Omental fat pad (tissue), 3 donors: ENCODE measurements at regions not wholly inside any gene's neighbourhood (a gene's known extent, or its start where the extent isn't known, plus 50 kb on each side); places are given as distances from the start of the nearest gene placed in this dataset.

Experiments used
- ATAC-seq: fragments of 150-250 bp; one replicate; pipeline ENCODE4 v1.9.1; 2016; ENCODE audit warnings: mild to moderate bottlenecking, moderate library complexity; ENCODE audit not compliant: low FRiP score
- DNase-seq: peaks from one replicate; pipeline ENCODE4 v3.0.0-alpha.2; 2019; ENCODE audit warnings: low spot score
- TF ChIP-seq, protein P1 (sequence below), 3 donors: fragments of 450-650 bp; IDR thresholded peaks; one replicate each; pipeline ENCODE4 v1.5.1; 2016 to 2017; ENCODE audit warnings: antibody characterized with exemption in 3 of 3, mild to moderate bottlenecking in 3 of 3, moderate library complexity in 2 of 3

DNA sequence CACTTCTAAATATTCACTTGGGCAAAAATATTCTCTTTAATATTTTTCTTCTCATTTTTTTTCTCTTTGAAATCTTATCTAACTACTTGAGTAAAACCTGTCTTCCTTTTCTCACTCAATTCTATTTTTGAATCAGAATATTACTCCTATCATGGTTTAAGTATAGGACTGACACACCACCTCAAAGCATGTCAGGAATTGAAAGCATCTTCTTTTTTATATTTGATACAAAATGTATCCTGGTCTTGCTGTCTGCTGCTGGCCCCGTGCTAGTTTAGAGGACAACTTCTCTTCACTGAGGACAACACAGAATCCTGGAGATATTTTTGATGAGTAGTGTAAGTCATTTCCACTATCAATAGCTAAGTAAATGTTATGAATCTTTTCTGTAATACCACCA, 383.6 kb downstream of the GADD45G start:
- no peak for DNase-seq
- no peak for ATAC-seq
- TF ChIP-seq, protein P1, sequence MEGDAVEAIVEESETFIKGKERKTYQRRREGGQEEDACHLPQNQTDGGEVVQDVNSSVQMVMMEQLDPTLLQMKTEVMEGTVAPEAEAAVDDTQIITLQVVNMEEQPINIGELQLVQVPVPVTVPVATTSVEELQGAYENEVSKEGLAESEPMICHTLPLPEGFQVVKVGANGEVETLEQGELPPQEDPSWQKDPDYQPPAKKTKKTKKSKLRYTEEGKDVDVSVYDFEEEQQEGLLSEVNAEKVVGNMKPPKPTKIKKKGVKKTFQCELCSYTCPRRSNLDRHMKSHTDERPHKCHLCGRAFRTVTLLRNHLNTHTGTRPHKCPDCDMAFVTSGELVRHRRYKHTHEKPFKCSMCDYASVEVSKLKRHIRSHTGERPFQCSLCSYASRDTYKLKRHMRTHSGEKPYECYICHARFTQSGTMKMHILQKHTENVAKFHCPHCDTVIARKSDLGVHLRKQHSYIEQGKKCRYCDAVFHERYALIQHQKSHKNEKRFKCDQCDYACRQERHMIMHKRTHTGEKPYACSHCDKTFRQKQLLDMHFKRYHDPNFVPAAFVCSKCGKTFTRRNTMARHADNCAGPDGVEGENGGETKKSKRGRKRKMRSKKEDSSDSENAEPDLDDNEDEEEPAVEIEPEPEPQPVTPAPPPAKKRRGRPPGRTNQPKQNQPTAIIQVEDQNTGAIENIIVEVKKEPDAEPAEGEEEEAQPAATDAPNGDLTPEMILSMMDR (IDR thresholded peaks at IDR 0.05) = no peak

DNA sequence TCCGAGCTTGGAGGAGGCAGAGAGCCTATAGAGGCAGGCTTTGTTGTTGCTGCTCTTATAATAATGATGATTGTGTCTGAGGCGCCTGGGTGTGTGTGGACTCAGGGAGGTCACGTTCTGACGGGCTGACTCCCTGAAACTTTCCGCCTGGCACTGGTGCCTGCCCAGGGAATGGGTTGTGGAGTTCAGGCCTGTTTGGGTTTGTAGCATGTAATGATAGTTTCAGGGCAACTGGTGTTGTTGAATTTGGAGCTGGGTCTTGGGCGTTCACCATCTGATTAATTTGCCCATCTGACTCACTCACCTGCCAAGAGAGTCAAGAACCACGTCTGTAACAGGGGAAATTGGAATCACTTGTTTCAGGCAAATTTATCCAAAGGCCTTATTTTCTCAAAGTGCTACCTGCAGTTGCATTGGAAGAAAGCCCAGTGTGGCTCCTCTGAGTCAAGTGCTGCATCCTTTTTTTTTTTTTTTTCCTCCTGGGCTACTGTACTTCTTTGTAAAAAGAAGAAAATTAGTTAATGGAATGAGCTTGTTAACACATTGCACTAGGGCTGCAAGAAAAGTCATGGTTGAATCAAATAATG, 386.5 kb downstream of the GADD45G start:
- DNase-seq (no peak), ATAC-seq (no peak)
- TF ChIP-seq, protein P1 (IDR thresholded peaks at IDR 0.05) = no peak

DNA sequence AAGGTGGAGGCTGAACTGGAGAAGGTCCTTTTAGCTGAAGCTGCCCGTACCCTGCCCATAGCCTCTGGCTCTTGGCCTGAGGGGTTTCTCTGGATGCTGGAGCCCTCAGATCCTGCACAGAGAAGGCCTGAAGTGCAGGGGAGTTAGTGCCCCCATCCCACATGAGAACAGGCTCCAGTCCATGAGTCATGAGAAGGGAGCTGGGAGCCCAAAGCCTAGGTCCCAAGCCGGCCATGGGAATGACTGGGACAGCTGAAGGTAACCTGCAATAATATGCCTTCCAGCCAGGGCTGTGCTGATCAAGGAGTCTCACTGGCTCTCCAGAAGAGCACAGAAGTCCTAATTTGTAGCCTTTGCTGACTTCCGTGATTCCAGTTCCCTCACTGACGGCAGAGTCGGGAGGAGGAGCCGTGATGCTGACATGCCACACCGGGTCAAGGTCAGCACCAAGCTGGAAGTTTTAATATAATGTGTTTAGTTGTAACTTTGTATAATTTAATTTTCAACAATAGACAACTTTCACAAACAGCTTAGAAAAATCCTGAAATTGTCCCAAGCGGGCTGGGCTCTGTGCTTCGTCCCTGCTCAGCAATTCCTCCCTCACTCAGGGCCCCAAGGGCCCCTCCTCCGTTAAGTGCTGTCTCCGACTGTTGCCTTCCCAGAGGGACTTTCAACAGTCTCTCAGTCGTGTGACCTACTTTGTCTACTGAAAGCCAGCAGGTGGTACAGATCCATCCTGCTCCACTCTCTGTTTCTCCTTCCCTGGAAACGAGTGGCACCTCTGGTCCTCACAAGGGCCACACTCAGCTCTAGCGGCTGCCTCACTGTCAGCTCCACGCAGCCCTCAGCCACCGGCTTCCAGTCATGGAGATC, 387.8 kb downstream of the GADD45G start:
- no peak for DNase-seq
- TF ChIP-seq, protein P1 (IDR thresholded peaks at IDR 0.05) = no peak
- ATAC-seq = no peak

DNA sequence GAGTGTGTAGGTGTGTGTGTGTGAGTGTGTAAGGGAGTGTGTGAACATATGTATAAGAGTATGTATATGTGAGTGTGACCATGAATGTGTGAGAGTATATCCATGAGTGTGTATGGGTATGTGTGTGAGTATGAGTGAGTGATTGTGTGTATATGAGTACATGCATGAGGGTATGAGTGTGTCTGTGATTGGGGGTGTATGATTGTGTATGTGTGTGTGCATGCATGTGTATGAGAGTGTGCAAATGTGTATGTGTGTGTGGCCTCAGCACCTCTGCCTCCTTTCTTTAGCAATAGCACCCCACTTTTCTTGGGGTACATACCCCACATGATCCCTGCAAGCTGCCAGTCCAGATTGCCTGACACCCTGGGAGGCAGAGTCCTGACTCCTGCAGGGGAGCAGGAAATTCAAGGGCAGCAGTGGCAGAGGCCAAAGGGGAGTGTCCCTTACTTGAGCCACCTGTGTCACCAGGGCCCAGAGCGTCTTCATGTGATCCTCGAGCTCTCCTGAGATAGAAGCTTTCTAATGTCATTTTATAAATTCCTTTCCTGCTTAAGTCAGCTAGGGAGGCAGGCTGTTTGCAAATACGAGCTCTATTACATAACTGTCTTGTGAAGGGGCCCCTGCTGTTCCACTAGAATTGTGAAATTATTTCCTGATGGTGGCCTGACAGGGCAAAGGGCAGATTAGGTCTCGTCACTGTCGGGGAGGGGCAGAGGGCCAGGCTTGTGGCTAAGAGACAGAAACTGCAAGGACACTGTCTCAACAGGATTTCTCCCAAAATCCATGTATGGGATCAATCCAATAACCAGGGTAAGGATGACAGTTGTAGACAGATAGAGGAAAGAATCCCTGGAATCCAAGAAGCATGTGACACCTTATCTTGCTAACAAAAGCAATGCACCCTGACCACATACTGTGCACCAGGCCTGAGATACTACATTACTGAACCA, 389.1 kb downstream of the GADD45G start:
- ATAC-seq (no peak), DNase-seq (no peak)
- TF ChIP-seq, protein P1 (IDR thresholded peaks at IDR 0.05) = no peak

DNA sequence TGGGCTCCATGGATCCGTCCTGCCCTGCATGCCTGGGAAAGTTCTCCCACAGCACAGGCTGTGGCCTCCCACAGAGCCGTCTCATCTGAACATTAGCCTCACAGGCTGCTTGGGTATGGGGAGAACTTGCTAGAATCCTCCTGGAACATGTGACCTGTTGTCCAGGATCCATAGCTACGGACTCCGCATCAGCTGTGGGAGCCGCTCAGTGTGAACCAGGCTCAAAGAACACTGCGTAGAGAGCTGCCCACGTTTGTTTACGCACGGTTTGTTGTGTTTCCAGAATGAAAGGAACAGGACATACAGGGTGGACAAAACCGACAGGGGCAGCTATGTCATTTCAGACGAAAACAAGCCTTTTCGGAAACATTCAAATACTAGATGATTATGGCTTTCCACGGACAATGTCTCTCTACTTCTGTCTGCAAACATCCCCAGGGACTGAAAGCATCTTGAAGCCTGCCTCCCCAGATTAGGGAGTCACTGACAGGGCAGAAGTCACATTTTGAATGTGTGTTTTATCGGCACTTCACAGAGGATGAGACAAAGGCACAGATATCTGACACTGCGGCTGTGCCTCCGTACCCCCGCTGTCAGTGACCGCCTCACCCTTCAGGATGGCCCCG, 390.3 kb downstream of the GADD45G start:
- TF ChIP-seq, protein P1 (IDR thresholded peaks at IDR 0.05) = no peak
- no peak for ATAC-seq
- DNase-seq = no peak

DNA sequence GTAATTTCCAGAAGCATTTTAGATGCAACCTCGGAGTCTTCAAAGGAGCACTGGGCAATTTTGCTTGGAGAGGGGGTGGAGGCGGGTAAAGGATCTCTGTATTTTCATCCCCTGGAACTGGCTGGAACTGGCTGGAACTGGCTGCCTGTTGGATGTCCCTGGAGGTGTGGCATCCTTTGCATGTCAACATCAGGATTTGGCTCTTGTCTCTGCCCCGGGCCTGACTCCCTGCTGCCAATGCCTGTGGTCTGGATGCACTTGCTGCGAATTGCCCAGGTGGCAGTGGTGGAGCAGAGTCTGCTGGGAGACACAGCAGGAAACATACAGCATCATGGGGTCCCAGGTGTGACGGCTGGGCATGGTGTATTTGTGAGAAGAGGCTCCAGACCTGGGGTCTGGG, 391.3 kb downstream of the GADD45G start:
- DNase-seq (no peak), ATAC-seq (no peak)
- TF ChIP-seq, protein P1 (IDR thresholded peaks at IDR 0.05) = no peak
